Neural crest cell (in vitro differentiated cells): ENCODE measurements at regions not wholly inside any gene's neighbourhood (a gene's known extent, or its start where the extent isn't known, plus 50 kb on each side); places are given as distances from the start of the nearest gene placed in this dataset.

ENCODE experiments used
- DNase-seq: peaks from one replicate; pipeline ENCODE4 v3.0.0; 2021; ENCODE audit warnings: low read depth, mixed read lengths, low spot score
- H3K27ac Mint-ChIP-seq: one replicate; pipeline ENCODE4 v1.8.0; 2021; ENCODE audit warnings: mild to moderate bottlenecking, mixed read lengths; ENCODE audit not compliant: unreplicated experiment
- H3K27me3 Mint-ChIP-seq: 2 replicates; pipeline ENCODE4 v1.8.0; 2021; ENCODE audit warnings: low read depth, mild to moderate bottlenecking, mixed read lengths
- H3K36me3 Mint-ChIP-seq: 2 replicates; pipeline ENCODE4 v1.8.0; 2021; ENCODE audit warnings: low read depth, mild to moderate bottlenecking, mixed read lengths
- H3K4me1 Mint-ChIP-seq: 2 replicates; pipeline ENCODE4 v1.8.0; 2021; ENCODE audit warnings: mixed read lengths
- H3K4me3 Mint-ChIP-seq: one replicate; pipeline ENCODE4 v1.8.0; 2021; ENCODE audit warnings: mild to moderate bottlenecking, mixed read lengths
- H3K9me3 Mint-ChIP-seq: 2 replicates; pipeline ENCODE4 v1.8.0; 2021; ENCODE audit warnings: mixed read lengths
- TF ChIP-seq, protein P1 (sequence below): fragments of 200-600 bp; sonication (generic); conservative IDR thresholded peaks from 2 replicates; pipeline ENCODE4 v1.5.0; 2021; ENCODE audit warnings: antibody characterized with exemption, mild to moderate bottlenecking

DNA sequence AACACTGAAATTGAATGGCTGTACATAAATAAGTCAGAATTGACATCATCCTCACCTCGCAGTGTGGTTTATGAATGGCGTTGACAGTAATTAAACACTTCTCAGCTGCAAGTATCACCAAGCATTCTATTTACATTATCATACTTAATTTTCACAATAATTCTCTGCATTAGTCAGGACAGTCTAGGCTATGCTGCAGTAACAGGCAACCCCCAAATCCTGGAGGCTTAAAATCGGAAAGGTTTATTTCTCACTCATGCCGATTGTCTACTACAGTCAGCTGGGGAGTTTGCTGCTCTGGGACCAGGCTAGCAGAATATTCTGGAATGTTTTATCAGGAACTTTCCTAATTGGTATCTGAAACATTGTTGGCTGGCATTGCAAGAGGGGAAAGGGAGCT, 493.2 kb upstream of the ERCC4 start:
- no peaks in the 10 kb centered on the region for H3K4me1 Mint-ChIP-seq
- TF ChIP-seq, protein P1, sequence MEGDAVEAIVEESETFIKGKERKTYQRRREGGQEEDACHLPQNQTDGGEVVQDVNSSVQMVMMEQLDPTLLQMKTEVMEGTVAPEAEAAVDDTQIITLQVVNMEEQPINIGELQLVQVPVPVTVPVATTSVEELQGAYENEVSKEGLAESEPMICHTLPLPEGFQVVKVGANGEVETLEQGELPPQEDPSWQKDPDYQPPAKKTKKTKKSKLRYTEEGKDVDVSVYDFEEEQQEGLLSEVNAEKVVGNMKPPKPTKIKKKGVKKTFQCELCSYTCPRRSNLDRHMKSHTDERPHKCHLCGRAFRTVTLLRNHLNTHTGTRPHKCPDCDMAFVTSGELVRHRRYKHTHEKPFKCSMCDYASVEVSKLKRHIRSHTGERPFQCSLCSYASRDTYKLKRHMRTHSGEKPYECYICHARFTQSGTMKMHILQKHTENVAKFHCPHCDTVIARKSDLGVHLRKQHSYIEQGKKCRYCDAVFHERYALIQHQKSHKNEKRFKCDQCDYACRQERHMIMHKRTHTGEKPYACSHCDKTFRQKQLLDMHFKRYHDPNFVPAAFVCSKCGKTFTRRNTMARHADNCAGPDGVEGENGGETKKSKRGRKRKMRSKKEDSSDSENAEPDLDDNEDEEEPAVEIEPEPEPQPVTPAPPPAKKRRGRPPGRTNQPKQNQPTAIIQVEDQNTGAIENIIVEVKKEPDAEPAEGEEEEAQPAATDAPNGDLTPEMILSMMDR, result no peak

DNA sequence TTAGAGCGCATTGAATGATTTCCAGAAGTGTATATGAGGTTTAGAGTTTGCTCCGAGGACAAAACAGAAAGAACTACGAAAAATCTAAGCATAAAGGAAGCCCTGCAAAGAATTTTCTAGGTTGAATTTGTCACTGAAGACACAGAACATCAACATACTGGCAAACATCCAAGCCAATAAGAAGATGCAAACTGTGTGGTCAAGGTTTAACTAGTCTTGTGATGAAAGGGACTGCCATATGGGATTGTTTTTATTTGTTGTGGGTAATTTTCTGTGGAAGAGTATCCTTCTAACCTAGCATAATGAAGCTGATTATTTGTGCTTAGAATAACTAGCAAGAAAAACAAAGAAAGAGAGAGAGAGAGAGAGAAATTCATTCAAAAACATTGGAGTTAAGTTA, 492.0 kb upstream of the ERCC4 start:
- H3K4me3 Mint-ChIP-seq, result no peak overlapping the region
- H3K27me3 Mint-ChIP-seq, result peaks cover 3% of the 10 kb centered on the region
- H3K4me1 Mint-ChIP-seq, result no peaks in the 10 kb centered on the region
- peaks cover 13% of the 10 kb centered on the region for H3K9me3 Mint-ChIP-seq
- TF ChIP-seq, protein P1, result no peak
- no peaks in the 10 kb centered on the region for H3K36me3 Mint-ChIP-seq
- no peak for DNase-seq
- no peak overlapping the region for H3K27ac Mint-ChIP-seq

More for the DNA sequence above, 493.2 kb upstream of the ERCC4 start:
- Mint-ChIP-seq H3K27me3 (peaks cover 3% of the 10 kb centered on the region), H3K9me3 (peaks cover 13% of the 10 kb centered on the region), H3K4me3 (no peak overlapping the region), H3K27ac (no peak overlapping the region), H3K36me3 (no peaks in the 10 kb centered on the region)
- DNase-seq, result no peak

DNA sequence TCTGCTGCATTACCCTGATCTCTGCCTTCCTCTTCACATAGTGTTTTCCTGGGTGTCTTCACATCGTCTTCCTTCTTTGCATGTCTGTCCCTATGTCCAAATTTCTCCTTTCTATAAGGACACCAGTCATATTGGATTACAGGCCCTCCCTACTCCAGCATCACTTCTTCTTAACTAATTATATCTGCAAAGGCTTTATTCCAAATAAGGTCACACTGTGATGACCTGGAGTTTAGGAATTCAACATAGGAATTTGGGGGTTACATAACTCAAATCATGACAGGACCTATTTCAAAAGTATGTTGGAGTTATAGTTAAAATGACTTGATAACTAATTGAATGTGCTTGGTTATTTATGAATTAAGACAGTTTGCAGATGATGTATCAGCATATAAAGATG, 490.5 kb upstream of the ERCC4 start:
- Mint-ChIP-seq H3K36me3 (no peaks in the 10 kb centered on the region), H3K4me3 (no peak overlapping the region), H3K4me1 (no peaks in the 10 kb centered on the region), H3K27me3 (no peaks in the 10 kb centered on the region), H3K27ac (no peak overlapping the region), H3K9me3 (peaks cover 10% of the 10 kb centered on the region)
- TF ChIP-seq, protein P1, result no peak
- no peak for DNase-seq

DNA sequence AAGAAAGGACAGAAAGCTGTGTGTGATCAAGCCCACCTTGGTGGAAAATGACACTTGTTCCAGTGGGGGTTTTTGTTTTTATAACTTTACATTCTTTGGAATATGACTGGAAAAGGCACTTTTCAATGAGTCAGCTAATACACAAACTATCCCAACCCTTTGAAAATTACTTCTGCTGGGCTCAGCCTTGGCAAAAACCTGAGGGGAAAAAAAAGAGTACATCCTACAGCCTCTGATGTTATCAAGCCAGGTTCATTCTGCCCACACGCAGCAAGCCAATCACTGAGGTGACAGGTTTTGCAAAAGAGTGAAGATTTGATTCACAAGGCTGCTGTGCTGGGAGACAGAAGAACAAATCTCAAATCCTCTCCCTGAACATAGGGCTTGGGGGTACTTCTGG, 484.5 kb upstream of the ERCC4 start:
- Mint-ChIP-seq H3K4me1 (no peaks in the 10 kb centered on the region), H3K27ac (no peak overlapping the region), H3K9me3 (no peaks in the 10 kb centered on the region), H3K4me3 (no peak overlapping the region), H3K36me3 (no peaks in the 10 kb centered on the region), H3K27me3 (no peaks in the 10 kb centered on the region)
- TF ChIP-seq, protein P1, result no peak
- DNase-seq, result no peak

DNA sequence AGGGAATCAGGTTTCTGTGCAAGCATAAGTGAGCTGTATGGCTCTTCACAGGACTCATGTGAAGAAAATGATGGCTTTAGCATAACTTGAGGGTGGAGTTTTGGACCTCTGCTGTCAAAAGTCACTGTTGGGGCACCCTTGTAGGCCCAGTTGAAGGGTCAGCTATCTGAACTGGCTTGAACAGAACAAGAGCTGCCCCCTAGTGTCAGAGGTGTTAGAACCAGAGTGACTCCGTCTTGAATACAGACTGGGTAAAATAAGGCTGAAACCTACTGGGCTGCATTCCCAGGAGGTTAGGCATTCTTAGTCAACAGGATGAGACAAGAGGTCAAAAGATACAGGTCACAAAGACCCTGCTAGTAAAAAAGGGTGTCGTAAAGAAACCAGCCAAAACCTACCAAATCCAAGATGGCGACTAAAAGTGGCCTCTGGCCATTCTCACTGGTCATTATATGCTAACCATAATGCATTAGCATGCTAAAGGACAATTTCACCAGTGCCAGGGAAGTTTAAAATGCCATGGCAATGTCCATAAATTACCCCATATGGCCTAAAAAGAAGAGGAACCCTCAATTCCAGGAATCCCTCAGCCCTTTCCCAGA, 484.0 kb upstream of the ERCC4 start:
- no peaks in the 10 kb centered on the region for H3K9me3 Mint-ChIP-seq
- no peaks in the 10 kb centered on the region for H3K4me1 Mint-ChIP-seq
- no peaks in the 10 kb centered on the region for H3K36me3 Mint-ChIP-seq
- H3K27ac Mint-ChIP-seq, result no peak overlapping the region
- TF ChIP-seq, protein P1, result no peak
- H3K27me3 Mint-ChIP-seq, result no peaks in the 10 kb centered on the region
- no peak overlapping the region for H3K4me3 Mint-ChIP-seq
- no peak for DNase-seq
